A673 (cell line): ENCODE measurements at regions not wholly inside any gene's neighbourhood (a gene's known extent, or its start where the extent isn't known, plus 50 kb on each side); places are given as distances from the start of the nearest gene placed in this dataset.

Source experiments
- BruUV-seq: library from RNA; stranded (reverse); fragments of 400-500 nt; replicated peaks from 2 replicates; lab custom pipeline; 2021; lab: Mats Ljungman, UMichigan
- CTCF ChIA-PET: fragments of 300-600 bp; sonication (Branson Sonifier 250); formaldehyde crosslinking; loops from one replicate; lab custom pipeline; 2022; ENCODE audit warnings: antibody characterized with exemption; lab: Charles Lee
- POLR2A ChIA-PET: fragments of 300-600 bp; sonication (Branson Sonifier 250); formaldehyde crosslinking; loops from one replicate; lab custom pipeline; 2022; ENCODE audit warnings: antibody characterized with exemption; ENCODE audit not compliant: low non-redundant PET; lab: Charles Lee
- DNase-seq: peaks from one replicate; pipeline ENCODE4 v3.0.0-alpha.2; 2015; ENCODE audit warnings: low spot score
- H3K27ac ChIP-seq: fragments of 200-600 bp; sonication (generic); 2 replicates; pipeline ENCODE4 v1.5.1; 2016; ENCODE audit warnings: mixed run types, low read depth, mild to moderate bottlenecking, mixed read lengths, antibody characterized with exemption, low read length; ENCODE audit not compliant: poor library complexity, severe bottlenecking
- H3K27me3 ChIP-seq: fragments of 200-600 bp; sonication (generic); replicated peaks from 2 replicates; pipeline ENCODE4 v1.6.1; 2017; ENCODE audit warnings: mixed run types, low read depth, mild to moderate bottlenecking, mixed read lengths, antibody characterized with exemption, low read length; ENCODE audit not compliant: insufficient read depth, poor library complexity
- H3K36me3 ChIP-seq: fragments of 200-600 bp; sonication (generic); 2 replicates; pipeline ENCODE4 v1.6.1; 2016; ENCODE audit warnings: mixed run types, mild to moderate bottlenecking, mixed read lengths, antibody characterized with exemption, low read length; ENCODE audit not compliant: insufficient read depth, poor library complexity, severe bottlenecking
- H3K4me1 ChIP-seq: fragments of 200-600 bp; sonication (generic); 2 replicates; pipeline ENCODE4 v1.6.1; 2017; ENCODE audit warnings: mixed run types, mild to moderate bottlenecking, mixed read lengths, antibody characterized with exemption, low read length; ENCODE audit not compliant: insufficient read depth, poor library complexity, severe bottlenecking
- H3K4me3 ChIP-seq: fragments of 200-600 bp; sonication (generic); 2 replicates; pipeline ENCODE4 v1.5.1; 2016; ENCODE audit warnings: low read depth, mixed run types, mild to moderate bottlenecking, mixed read lengths, low read length; ENCODE audit not compliant: poor library complexity, severe bottlenecking
- H3K9me3 ChIP-seq: fragments of 200-600 bp; sonication (generic); 2 replicates; pipeline ENCODE4 v1.6.1; 2016; ENCODE audit warnings: mixed run types, low read depth, mild to moderate bottlenecking, mixed read lengths, antibody characterized with exemption, low read length; ENCODE audit not compliant: poor library complexity, severe bottlenecking
- EZH2 ChIP-seq: fragments of 200-600 bp; sonication (generic); IDR thresholded peaks from 2 replicates; pipeline ENCODE4 v1.6.1; 2017; ENCODE audit warnings: borderline replicate concordance, low read depth, mild to moderate bottlenecking, mixed read lengths, antibody characterized with exemption, low read length; ENCODE audit not compliant: poor library complexity, severe bottlenecking
- intact Hi-C: fragments of 100-400 bp; cut with micrococcal nuclease; formaldehyde crosslinking; loops from one replicate; pipeline ENCODE4 v1.10.0; 2022; ENCODE audit not compliant: unreplicated experiment
- TF ChIP-seq, protein P1 (sequence below): fragments of 300-800, 200-600 bp; sonication (generic); conservative IDR thresholded peaks from 2 replicates; pipeline ENCODE4 v1.5.1; 2017; ENCODE audit warnings: low read depth, mild to moderate bottlenecking, antibody characterized with exemption, low read length, moderate library complexity, mixed read lengths

DNA sequence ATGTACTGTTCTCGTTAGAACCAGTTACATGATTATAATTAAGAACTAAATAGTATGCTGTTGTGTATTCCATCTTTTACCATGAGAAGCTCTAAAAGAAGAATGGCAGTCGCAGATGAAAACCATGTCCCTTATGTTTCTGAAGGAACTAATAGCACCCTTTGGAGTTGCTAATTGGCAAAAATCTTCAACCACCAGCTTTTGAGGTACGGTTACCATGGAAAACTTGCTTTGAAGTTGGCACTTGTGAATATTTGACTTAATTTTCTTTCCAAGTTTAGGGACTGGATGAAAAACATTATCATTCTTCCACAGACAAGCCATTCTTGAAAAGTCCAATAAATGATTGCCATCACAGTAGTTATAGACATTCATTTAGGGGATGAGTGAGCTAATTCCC lies 666.6 kb upstream of the ROBO1 start:
- TF ChIP-seq, protein P1, sequence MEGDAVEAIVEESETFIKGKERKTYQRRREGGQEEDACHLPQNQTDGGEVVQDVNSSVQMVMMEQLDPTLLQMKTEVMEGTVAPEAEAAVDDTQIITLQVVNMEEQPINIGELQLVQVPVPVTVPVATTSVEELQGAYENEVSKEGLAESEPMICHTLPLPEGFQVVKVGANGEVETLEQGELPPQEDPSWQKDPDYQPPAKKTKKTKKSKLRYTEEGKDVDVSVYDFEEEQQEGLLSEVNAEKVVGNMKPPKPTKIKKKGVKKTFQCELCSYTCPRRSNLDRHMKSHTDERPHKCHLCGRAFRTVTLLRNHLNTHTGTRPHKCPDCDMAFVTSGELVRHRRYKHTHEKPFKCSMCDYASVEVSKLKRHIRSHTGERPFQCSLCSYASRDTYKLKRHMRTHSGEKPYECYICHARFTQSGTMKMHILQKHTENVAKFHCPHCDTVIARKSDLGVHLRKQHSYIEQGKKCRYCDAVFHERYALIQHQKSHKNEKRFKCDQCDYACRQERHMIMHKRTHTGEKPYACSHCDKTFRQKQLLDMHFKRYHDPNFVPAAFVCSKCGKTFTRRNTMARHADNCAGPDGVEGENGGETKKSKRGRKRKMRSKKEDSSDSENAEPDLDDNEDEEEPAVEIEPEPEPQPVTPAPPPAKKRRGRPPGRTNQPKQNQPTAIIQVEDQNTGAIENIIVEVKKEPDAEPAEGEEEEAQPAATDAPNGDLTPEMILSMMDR, result no peak
- TF ChIP-seq EZH2, result no peak
- no peak for DNase-seq
- Histone ChIP-seq H3K4me3 (no peak overlapping the region), H3K36me3 (no peaks in the 10 kb centered on the region), H3K27ac (no peak overlapping the region), H3K9me3 (no peaks in the 10 kb centered on the region), H3K27me3 (no peaks in the 10 kb centered on the region), H3K4me1 (no peaks in the 10 kb centered on the region)
- CTCF ChIA-PET, result no interaction called here
- intact Hi-C loops, result no loop called here
- BruUV-seq, result no TSS peak
- POLR2A ChIA-PET, result no interaction called here

DNA sequence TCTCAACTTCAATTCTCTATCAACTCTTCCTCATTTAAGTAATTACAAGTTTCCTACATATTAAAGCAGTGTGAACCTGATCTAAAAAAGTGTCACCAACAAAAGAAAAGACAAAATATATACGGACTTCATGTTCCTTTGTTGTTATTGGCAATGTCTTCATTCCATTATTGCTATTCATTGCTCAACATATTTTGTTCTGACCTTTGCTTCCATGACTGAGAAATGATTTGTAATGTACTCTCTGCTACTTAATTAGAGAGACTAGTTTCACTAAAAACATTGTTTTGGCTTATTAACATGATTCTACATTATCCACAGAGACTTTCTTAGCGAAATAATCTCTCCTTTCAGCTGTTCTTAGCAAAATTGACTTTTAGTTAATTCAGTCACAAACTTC lies 657.2 kb upstream of the ROBO1 start:
- ChIA-PET CTCF (no interaction called here), POLR2A (no interaction called here)
- Histone ChIP-seq H3K27me3 (no peaks in the 10 kb centered on the region), H3K9me3 (no peaks in the 10 kb centered on the region), H3K4me1 (no peaks in the 10 kb centered on the region), H3K36me3 (no peaks in the 10 kb centered on the region), H3K27ac (no peak overlapping the region), H3K4me3 (no peak overlapping the region)
- no peak for TF ChIP-seq EZH2
- TF ChIP-seq, protein P1, result no peak
- no TSS peak for BruUV-seq
- intact Hi-C loops, result no loop called here
- DNase-seq, result no peak

DNA sequence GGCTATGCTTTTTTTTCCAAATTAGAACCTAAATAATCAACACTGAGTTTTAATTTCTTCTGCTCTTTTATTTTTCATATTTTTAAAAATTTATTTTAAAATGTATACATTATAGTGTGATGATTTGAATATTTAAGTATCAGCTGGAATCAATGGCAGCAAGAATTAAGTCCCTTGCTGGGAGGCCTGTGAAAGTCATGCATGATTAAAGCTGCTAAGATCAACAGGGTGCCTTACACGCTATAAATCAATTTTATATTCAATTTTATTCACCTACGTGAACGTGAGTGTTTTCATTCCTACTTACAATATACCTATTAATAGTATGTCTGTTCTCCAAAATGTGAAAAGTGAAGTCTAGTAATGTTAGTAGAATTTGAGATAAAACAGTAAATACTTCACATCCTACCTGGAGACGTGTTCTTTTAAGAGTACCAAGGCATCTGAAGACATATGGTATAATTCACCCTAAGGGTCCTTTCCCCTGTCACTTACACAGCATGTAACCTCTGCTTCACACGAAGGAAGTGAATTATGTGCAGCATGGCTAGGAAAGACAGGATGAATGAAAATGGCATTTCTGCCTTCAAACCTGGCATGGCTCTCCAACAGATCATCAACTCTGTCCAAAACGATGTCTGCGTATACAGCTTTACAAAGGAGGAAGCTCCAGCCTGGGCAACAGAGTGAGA lies 640.4 kb upstream of the ROBO1 start:
- no peaks in the 10 kb centered on the region for H3K9me3 ChIP-seq
- CTCF ChIA-PET, result no interaction called here
- H3K36me3 ChIP-seq, result no peaks in the 10 kb centered on the region
- H3K27ac ChIP-seq, result no peak overlapping the region
- POLR2A ChIA-PET, result no interaction called here
- no peak overlapping the region for H3K4me3 ChIP-seq
- intact Hi-C loops, result no loop called here
- peak; percentile 1 for DNase-seq
- no peaks in the 10 kb centered on the region for H3K27me3 ChIP-seq
- BruUV-seq, result no TSS peak
- peaks cover 3% of the 10 kb centered on the region for H3K4me1 ChIP-seq
- no peak for TF ChIP-seq EZH2
- TF ChIP-seq, protein P1, result no peak
